ENCODE measurements at regions not wholly inside any gene's neighbourhood (a gene's known extent, or its start where the extent isn't known, plus 50 kb on each side); places are given as distances from the start of the nearest gene placed in this dataset.

DNA sequence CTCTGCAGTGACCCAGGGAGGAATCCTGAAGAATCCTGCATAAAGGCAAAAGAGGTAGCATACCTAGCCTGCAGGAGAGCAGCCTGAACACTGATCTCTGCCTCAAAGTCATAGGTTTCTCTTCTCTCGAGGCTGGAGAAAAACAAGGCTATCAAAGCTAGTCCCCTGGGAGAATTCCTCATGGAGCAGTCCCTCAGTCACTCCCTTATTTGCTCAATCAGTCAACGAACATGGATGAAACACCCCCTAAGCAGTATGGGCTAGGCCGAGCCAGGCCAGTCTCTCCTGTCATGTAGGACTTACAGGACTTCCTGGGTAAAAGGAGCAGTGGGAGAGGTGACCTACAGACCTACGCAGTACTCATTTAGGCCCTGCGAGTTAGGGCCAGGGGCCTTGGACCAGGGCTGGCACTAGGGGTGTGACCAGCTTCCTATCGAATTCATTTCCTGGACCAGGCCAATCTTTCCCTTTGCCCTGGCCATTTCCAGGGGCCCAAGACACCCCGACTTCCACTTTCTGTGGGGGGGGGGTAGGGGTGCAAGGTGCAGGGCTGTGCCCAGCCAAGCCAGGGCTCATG lies 164.1 kb downstream of the EFNB1 start:
- Histone ChIP-seq H3K23ac (ENCODE audit: low read depth, low read length) (no peak overlapping the region), H3K4me3 (ENCODE audit: insufficient read depth, low read depth, low read length) (no peak overlapping the region), H4K20me1 (ENCODE audit: insufficient read depth, low read length) (no peaks in the 10 kb centered on the region), H2AK5ac (ENCODE audit: low read depth, low read length) (no peak overlapping the region), H3K9ac (ENCODE audit: low read depth, low read length) (no peak overlapping the region), H3K9me3 (ENCODE audit: control insufficient read depth, insufficient read depth, low read length) (no peaks in the 10 kb centered on the region; the same call in 1 of the 2 replicates), H3K27me3 (ENCODE audit: control insufficient read depth, insufficient read depth, low read length) (peaks cover 8% of the 10 kb centered on the region; the same call in 1 of the 2 replicates), H4K8ac (ENCODE audit: low read depth in 2 of 2, low read length in 2 of 2) (no peak overlapping the region), H3K27ac (ENCODE audit: insufficient read depth, low read length) (no peak overlapping the region), H3K4ac (ENCODE audit: low read depth, low read length) (no peak overlapping the region), H2BK5ac (ENCODE audit: low read depth, low read length, poor library complexity, severe bottlenecking) (no peak overlapping the region), H4K91ac (ENCODE audit: insufficient read depth, low read depth, low read length) (no peak overlapping the region), H2BK15ac (ENCODE audit: low read depth, low read length) (no peak overlapping the region), H3K56ac (ENCODE audit: extremely low read depth, insufficient read depth, low read length) (no peak overlapping the region), H2BK120ac (ENCODE audit: low read depth, low read length) (no peak overlapping the region), H2AK9ac (replicated peaks; ENCODE audit: low read depth, low read length, poor library complexity) (no peak overlapping the region), H3K79me1 (ENCODE audit: low read depth in 1 of 2, low read length in 2 of 2) (no peaks in the 10 kb centered on the region), H3K18ac (ENCODE audit: low read depth, low read length) (no peak overlapping the region), H3K4me1 (ENCODE audit: control insufficient read depth, insufficient read depth, low read length) (peaks cover 21% of the 10 kb centered on the region), H3K9me1 (ENCODE audit: insufficient read depth, low read length) (0 out of 2 replicates have a peak, but pooled peaks cover 6% of the 10 kb centered on the region), H3K14ac (replicated peaks; ENCODE audit: low read depth, low read length) (no peak overlapping the region), H2BK20ac (ENCODE audit: low read depth, low read length) (no peak overlapping the region), H3K36me3 (ENCODE audit: control insufficient read depth, insufficient read depth, low read length) (no peaks in the 10 kb centered on the region), H3K4me2 (ENCODE audit: low read depth, low read length) (no peak overlapping the region), H2AFZ (replicated peaks; ENCODE audit: low read length, poor library complexity) (no peak overlapping the region), H4K5ac (ENCODE audit: low read depth, low read length) (no peak overlapping the region)
- ATAC-seq (ENCODE audit: low read depth) (no peak), DNase-seq (no peak)
- intact Hi-C loops (cut with micrococcal nuclease) (loop anchor here (10.0 kb wide), 1 partner anchor 232 kb away; no protein-coding TSS in a partner anchor), in situ Hi-C loops (cut with MboI; ENCODE audit: low sequenced_read_pairs) (no loop called here), dilution Hi-C loops (cut with HindIII; ENCODE audit: low sequenced_read_pairs, unreplicated experiment) (no loop called here)
- BruUV-seq (replicated peaks), result no TSS peak
- ChIA-PET CTCF (no interaction called here), POLR2A (ENCODE audit: unreplicated experiment) (no interaction called here)
- WGBS, 2 experiments (ENCODE audit: extremely low coverage in 2 of 2, insufficient read length in 1 of 2), result 17% methylated on average over 1 of the region's 7 CpGs; no CpG with 5 or more reads in 1 of the 2 experiments
- no peak for TF ChIP-seq CHD1 (IDR thresholded peaks at IDR 0.05; ENCODE audit: low read depth, low read length)
- no peak for TF ChIP-seq RCOR1 (IDR thresholded peaks at IDR 0.05; ENCODE audit: insufficient replicate concordance, low read length)
- no peak for TF ChIP-seq CEBPB (IDR thresholded peaks at IDR 0.05; ENCODE audit: low read depth, low read length)
- TF ChIP-seq FOS (IDR thresholded peaks at IDR 0.05; ENCODE audit: low read depth, low read length), result no peak
- no peak for TF ChIP-seq NFE2L2 (IDR thresholded peaks at IDR 0.05; ENCODE audit: low read depth, low read length)
- TF ChIP-seq SMC3 (IDR thresholded peaks at IDR 0.05; ENCODE audit: low read depth, low read length), result no peak
- no peak for TF ChIP-seq BHLHE40 (IDR thresholded peaks at IDR 0.05; ENCODE audit: low read depth, low read length)
- no peak for TF ChIP-seq RFX5 (IDR thresholded peaks at IDR 0.05; ENCODE audit: low read depth, low read length)

Measured in IMR-90 (cell line).